HEK293 (cell line): ENCODE measurements at regions not wholly inside any gene's neighbourhood (a gene's known extent, or its start where the extent isn't known, plus 50 kb on each side); places are given as distances from the start of the nearest gene placed in this dataset.

ENCODE experiments used
- CTCF ChIA-PET: fragments of 350-600 bp; formaldehyde crosslinking; extraction: SDS; loops from one replicate; lab custom pipeline; 2021; ENCODE audit warnings: antibody characterized with exemption; lab: Yijun Ruan, JAX
- POLR2A ChIA-PET: fragments of 300-600 bp; formaldehyde crosslinking; extraction: SDS; loops from one replicate; lab custom pipeline; 2020; ENCODE audit warnings: antibody characterized with exemption, inconsistent platforms; lab: Yijun Ruan, JAX
- H3K27ac ChIP-seq: fragments of 200-500 bp; sonication (Bioruptor generic); 2 replicates; pipeline ENCODE4 v1.5.1; 2014; ENCODE audit warnings: low read depth, low read length, control low read depth, inconsistent platforms; ENCODE audit errors: extremely low read depth
- H3K36me3 ChIP-seq, 2 experiments: fragments of 200-500 bp in 1 of 2; sonication (Bioruptor generic) in 1 of 2; 1 replicate in 1 of 2; 2 replicates in 1 of 2; pipeline ENCODE4 v1.5.1; 2014 to 2017; ENCODE audit warnings: inconsistent platforms in 2 of 2, low read length in 2 of 2; ENCODE audit not compliant: control insufficient read depth in 2 of 2, insufficient read depth in 1 of 2
- H3K4me1 ChIP-seq: fragments of 200-500 bp; sonication (Bioruptor generic); 2 replicates; pipeline ENCODE4 v1.5.1; 2014; ENCODE audit warnings: mild to moderate bottlenecking, low read length, inconsistent platforms; ENCODE audit not compliant: control insufficient read depth, insufficient read depth
- H3K4me3 ChIP-seq: 2 replicates; pipeline ENCODE4 v1.5.1; 2011; ENCODE audit warnings: low read depth, mild to moderate bottlenecking, control low read depth, low read length, moderate library complexity
- H3K9me3 ChIP-seq: fragments of 200-500 bp; sonication (Bioruptor generic); 2 replicates; pipeline ENCODE4 v1.5.1; 2014; ENCODE audit warnings: low read depth, low read length, inconsistent platforms; ENCODE audit not compliant: control insufficient read depth, insufficient read depth
- GLI2 ChIP-seq: fragments of 450-650 bp; formaldehyde crosslinking; IDR thresholded peaks from 2 replicates; pipeline ENCODE4; 2017; ENCODE audit warnings: missing biosample characterization, missing genetic modification characterization, low read depth, borderline replicate concordance
- KLF10 ChIP-seq: fragments of 450-650 bp; IDR thresholded peaks from 2 replicates; pipeline ENCODE4 v1.5.1; 2018; ENCODE audit warnings: missing biosample characterization, mild to moderate bottlenecking, missing genetic modification characterization
- MEIS1 ChIP-seq: sonication (generic); formaldehyde crosslinking; IDR thresholded peaks from 2 replicates; pipeline ENCODE4 v1.8.1; 2022; ENCODE audit warnings: missing genetic modification reagents, mild to moderate bottlenecking, borderline replicate concordance
- OVOL3 ChIP-seq: fragments of 450-650 bp; formaldehyde crosslinking; IDR thresholded peaks from 2 replicates; pipeline ENCODE4 v1.5.1; 2016; ENCODE audit warnings: missing biosample characterization, missing genetic modification characterization
- TRIM28 ChIP-seq: IDR thresholded peaks from 2 replicates; pipeline ENCODE4 v1.6.1; 2011; ENCODE audit warnings: low read length, control low read depth, borderline replicate concordance
- TSHZ1 ChIP-seq: fragments of 450-650 bp; formaldehyde crosslinking; IDR thresholded peaks from 2 replicates; pipeline ENCODE4 v1.5.1; 2016; ENCODE audit warnings: missing biosample characterization, missing genetic modification characterization, borderline replicate concordance
- WT1 ChIP-seq: fragments of 450-650 bp; formaldehyde crosslinking; IDR thresholded peaks from 2 replicates; pipeline ENCODE4 v1.5.1; 2016; ENCODE audit warnings: missing biosample characterization, missing genetic modification characterization
- YY2 ChIP-seq: fragments of 450-650 bp; formaldehyde crosslinking; IDR thresholded peaks from 2 replicates; pipeline ENCODE4 v1.5.1; 2016; ENCODE audit warnings: missing biosample characterization, missing genetic modification characterization
- ZBTB20 ChIP-seq: fragments of 450-650 bp; formaldehyde crosslinking; IDR thresholded peaks from 2 replicates; pipeline ENCODE4 v1.5.1; 2016; ENCODE audit warnings: missing biosample characterization, missing genetic modification characterization
- ZBTB6 ChIP-seq: fragments of 450-650 bp; formaldehyde crosslinking; IDR thresholded peaks from 2 replicates; pipeline ENCODE4 v1.5.1; 2017; ENCODE audit warnings: missing biosample characterization, missing genetic modification characterization
- ZFP3 ChIP-seq: fragments of 450-650 bp; formaldehyde crosslinking; IDR thresholded peaks from 2 replicates; pipeline ENCODE4 v1.5.1; 2016; ENCODE audit warnings: low read depth, missing biosample characterization, missing genetic modification characterization
- ZNF121 ChIP-seq: fragments of 450-650 bp; formaldehyde crosslinking; IDR thresholded peaks from 2 replicates; pipeline ENCODE4 v1.5.1; 2016; ENCODE audit warnings: missing biosample characterization, missing genetic modification characterization
- ZNF138 ChIP-seq: fragments of 450-650 bp; formaldehyde crosslinking; IDR thresholded peaks from 2 replicates; pipeline ENCODE4 v1.5.1; 2016; ENCODE audit warnings: missing biosample characterization, missing genetic modification characterization, borderline replicate concordance
- ZNF350 ChIP-seq: fragments of 450-650 bp; formaldehyde crosslinking; IDR thresholded peaks from 2 replicates; pipeline ENCODE4 v1.5.0; 2017; ENCODE audit warnings: missing biosample characterization, mild to moderate bottlenecking, missing genetic modification characterization
- ZNF37A ChIP-seq: fragments of 450-650 bp; IDR thresholded peaks from 2 replicates; pipeline ENCODE4 v1.5.1; 2018; ENCODE audit warnings: missing biosample characterization, missing genetic modification characterization
- ZNF488 ChIP-seq: fragments of 450-650 bp; formaldehyde crosslinking; IDR thresholded peaks from 2 replicates; pipeline ENCODE4 v1.5.1; 2016; ENCODE audit warnings: missing biosample characterization, missing genetic modification characterization
- ZNF501 ChIP-seq: fragments of 450-650 bp; formaldehyde crosslinking; IDR thresholded peaks from 2 replicates; pipeline ENCODE4 v1.5.1; 2016; ENCODE audit warnings: missing biosample characterization, missing genetic modification characterization
- ZNF555 ChIP-seq: fragments of 450-650 bp; formaldehyde crosslinking; conservative IDR thresholded peaks from 2 replicates; pipeline ENCODE4 v1.5.1; 2017; ENCODE audit warnings: missing biosample characterization, mild to moderate bottlenecking, missing genetic modification characterization, inconsistent platforms
- ZNF776 ChIP-seq: fragments of 450-650 bp; formaldehyde crosslinking; IDR thresholded peaks from 2 replicates; pipeline ENCODE4 v1.5.0; 2017; ENCODE audit warnings: missing biosample characterization, missing genetic modification characterization, borderline replicate concordance
- ZSCAN23 ChIP-seq: fragments of 450-650 bp; formaldehyde crosslinking; IDR thresholded peaks from 2 replicates; pipeline ENCODE4 v1.5.1; 2016; ENCODE audit warnings: missing biosample characterization, missing genetic modification characterization
- ZSCAN4 ChIP-seq: fragments of 450-650 bp; formaldehyde crosslinking; IDR thresholded peaks from 2 replicates; pipeline ENCODE4 v1.5.1; 2017; ENCODE audit warnings: missing biosample characterization, missing genetic modification characterization
- TF ChIP-seq, protein P1 (sequence below): fragments of 450-650 bp; formaldehyde crosslinking; IDR thresholded peaks from 2 replicates; pipeline ENCODE4 v1.5.1; 2016; ENCODE audit warnings: missing biosample characterization, missing genetic modification characterization
- TF ChIP-seq, protein P2 (sequence below): fragments of 450-650 bp; formaldehyde crosslinking; IDR thresholded peaks from 2 replicates; pipeline ENCODE4 v1.5.1; 2017; ENCODE audit warnings: missing biosample characterization, missing genetic modification characterization

- TF ChIP-seq, protein P1, sequence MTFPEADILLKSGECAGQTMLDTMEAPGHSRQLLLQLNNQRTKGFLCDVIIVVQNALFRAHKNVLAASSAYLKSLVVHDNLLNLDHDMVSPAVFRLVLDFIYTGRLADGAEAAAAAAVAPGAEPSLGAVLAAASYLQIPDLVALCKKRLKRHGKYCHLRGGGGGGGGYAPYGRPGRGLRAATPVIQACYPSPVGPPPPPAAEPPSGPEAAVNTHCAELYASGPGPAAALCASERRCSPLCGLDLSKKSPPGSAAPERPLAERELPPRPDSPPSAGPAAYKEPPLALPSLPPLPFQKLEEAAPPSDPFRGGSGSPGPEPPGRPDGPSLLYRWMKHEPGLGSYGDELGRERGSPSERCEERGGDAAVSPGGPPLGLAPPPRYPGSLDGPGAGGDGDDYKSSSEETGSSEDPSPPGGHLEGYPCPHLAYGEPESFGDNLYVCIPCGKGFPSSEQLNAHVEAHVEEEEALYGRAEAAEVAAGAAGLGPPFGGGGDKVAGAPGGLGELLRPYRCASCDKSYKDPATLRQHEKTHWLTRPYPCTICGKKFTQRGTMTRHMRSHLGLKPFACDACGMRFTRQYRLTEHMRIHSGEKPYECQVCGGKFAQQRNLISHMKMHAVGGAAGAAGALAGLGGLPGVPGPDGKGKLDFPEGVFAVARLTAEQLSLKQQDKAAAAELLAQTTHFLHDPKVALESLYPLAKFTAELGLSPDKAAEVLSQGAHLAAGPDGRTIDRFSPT (tag by site-specific recombination) = no peak; the same call in 1 of the 2 replicates
- TF ChIP-seq YY2 (tag by site-specific recombination) = no peak
- no peak for TF ChIP-seq ZNF555
- TF ChIP-seq ZNF776 (tag by site-specific recombination) = 0 out of 2 replicates have a peak, but pooled peaks have one; percentile 6
- TF ChIP-seq ZNF138 (tag by site-specific recombination) = no peak
- peak; percentile 8 for TF ChIP-seq ZSCAN4 (tag by site-specific recombination)
- peak; percentile 96 for TF ChIP-seq GLI2 (tag by site-specific recombination)
These were observed 662.9 kb upstream of the ZNF608 start (continued) for GRCh38 chr5:125409234-125409860.

DNA sequence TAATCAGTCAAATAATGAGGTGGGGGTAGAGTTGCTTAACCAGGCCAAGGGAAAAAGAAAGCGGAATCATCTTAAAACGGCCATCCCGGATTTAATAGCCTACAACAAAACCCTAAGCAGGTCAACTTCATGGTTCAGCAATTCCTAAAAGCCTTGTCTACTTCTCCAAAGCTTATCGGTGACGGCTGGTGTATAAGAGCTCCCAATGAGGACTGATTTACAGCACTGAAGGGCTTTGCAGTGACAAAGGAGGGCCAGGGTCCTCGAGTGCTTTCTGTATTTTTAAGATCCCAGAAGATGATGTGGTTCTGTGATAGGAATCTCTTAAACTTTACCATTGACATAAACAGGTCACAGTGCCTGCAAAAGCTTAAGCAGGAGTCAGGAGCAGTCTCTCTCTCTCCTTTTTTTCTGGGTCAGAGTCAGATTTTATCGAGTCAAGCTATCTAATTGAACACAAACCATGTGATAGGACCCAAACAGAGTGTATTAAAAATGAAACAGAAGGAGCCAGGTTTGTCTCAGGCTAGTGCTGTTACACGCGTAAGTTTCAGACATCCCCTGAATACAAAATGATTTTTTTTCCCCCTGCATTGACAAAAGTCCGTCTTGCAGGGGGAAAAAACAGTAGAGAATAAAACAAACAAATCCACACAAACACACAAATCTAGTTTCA is 663.6 kb upstream of the ZNF608 start:
- H3K36me3 ChIP-seq = no peaks in the 10 kb centered on the region
- POLR2A ChIA-PET = interaction anchor here (0.5 to 3.6 kb wide), 7 partner anchors 9 to 749 kb away, joined by 3 to 19 read pairs (median 3); partner anchors contain the start of gene ZNF608
- H3K4me1 ChIP-seq = peaks cover 36% of the 10 kb centered on the region
- H3K27ac ChIP-seq = peak overlapping the region; percentile 89
- no peaks in the 10 kb centered on the region for H3K9me3 ChIP-seq
- CTCF ChIA-PET = interaction anchor here (0.7 to 1.3 kb wide), 4 partner anchors 133 to 514 kb away, joined by 3 to 6 read pairs (median 4); no protein-coding TSS in a partner anchor
- H3K4me3 ChIP-seq = no peak overlapping the region
- TF ChIP-seq ZBTB6 (tag by site-specific recombination) (no peak; the same call in 1 of the 2 replicates), MEIS1 (CRISPR knock-in tag) (peak; percentile 54; the same call in 1 of the 2 replicates), OVOL3 (tag by site-specific recombination) (no peak; the same call in 1 of the 2 replicates), ZNF37A (tag by site-specific recombination) (no peak), ZNF350 (tag by site-specific recombination) (no peak), ZFP3 (tag by site-specific recombination) (peak; percentile 87), TRIM28 (peak; percentile 95), ZSCAN23 (peak; percentile 81), ZNF501 (tag by site-specific recombination) (peak; percentile 70), GLI2 (tag by site-specific recombination) (peak; percentile 79; the same call in 1 of the 2 replicates), WT1 (tag by site-specific recombination) (peak; percentile 97), TSHZ1 (peak; percentile 93; the same call in 1 of the 2 replicates), ZNF121 (tag by site-specific recombination) (no peak), ZBTB20 (tag by site-specific recombination) (no peak), KLF10 (tag by site-specific recombination) (peak; percentile 69), ZNF488 (tag by site-specific recombination) (no peak; the same call in 1 of the 2 replicates)
- TF ChIP-seq, protein P2, sequence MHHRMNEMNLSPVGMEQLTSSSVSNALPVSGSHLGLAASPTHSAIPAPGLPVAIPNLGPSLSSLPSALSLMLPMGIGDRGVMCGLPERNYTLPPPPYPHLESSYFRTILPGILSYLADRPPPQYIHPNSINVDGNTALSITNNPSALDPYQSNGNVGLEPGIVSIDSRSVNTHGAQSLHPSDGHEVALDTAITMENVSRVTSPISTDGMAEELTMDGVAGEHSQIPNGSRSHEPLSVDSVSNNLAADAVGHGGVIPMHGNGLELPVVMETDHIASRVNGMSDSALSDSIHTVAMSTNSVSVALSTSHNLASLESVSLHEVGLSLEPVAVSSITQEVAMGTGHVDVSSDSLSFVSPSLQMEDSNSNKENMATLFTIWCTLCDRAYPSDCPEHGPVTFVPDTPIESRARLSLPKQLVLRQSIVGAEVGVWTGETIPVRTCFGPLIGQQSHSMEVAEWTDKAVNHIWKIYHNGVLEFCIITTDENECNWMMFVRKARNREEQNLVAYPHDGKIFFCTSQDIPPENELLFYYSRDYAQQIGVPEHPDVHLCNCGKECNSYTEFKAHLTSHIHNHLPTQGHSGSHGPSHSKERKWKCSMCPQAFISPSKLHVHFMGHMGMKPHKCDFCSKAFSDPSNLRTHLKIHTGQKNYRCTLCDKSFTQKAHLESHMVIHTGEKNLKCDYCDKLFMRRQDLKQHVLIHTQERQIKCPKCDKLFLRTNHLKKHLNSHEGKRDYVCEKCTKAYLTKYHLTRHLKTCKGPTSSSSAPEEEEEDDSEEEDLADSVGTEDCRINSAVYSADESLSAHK (tag by site-specific recombination) = peak; percentile 93
